Activated naive CD8-positive, alpha-beta T cell treated with anti-CD3 and anti-CD28 coated beads, Interleukin-2, amount 50 U/mL, for 24 hours (primary cell): ENCODE measurements at regions not wholly inside any gene's neighbourhood (a gene's known extent, or its start where the extent isn't known, plus 50 kb on each side); places are given as distances from the start of the nearest gene placed in this dataset.
"Not testable (repeated sequence)": the region's sequence is repeated elsewhere in the genome, so short reads cannot be mapped to it uniquely, and the experiment has no call there.

Source experiments
- ATAC-seq: fragments of 150-1000 bp; cut with Tn5 transposase; one replicate; pipeline ENCODE4 v1.10.0; 2021
- DNase-seq: peaks from one replicate; pipeline ENCODE4 v3.0.0; 2021
- H3K27ac Mint-ChIP-seq: one replicate; pipeline ENCODE4 v1.8.0; 2021; ENCODE audit warnings: mild to moderate bottlenecking, mixed read lengths
- H3K27me3 Mint-ChIP-seq: one replicate; pipeline ENCODE4 v1.8.0; 2021; ENCODE audit warnings: mixed read lengths
- H3K36me3 Mint-ChIP-seq: one replicate; pipeline ENCODE4 v1.8.0; 2021; ENCODE audit warnings: low read depth, mixed read lengths
- H3K4me1 Mint-ChIP-seq: one replicate; pipeline ENCODE4 v1.8.0; 2021; ENCODE audit warnings: mixed read lengths
- H3K4me3 Mint-ChIP-seq: one replicate; pipeline ENCODE4 v1.8.0; 2021; ENCODE audit warnings: mild to moderate bottlenecking, moderate library complexity, mixed read lengths
- H3K9me3 Mint-ChIP-seq: one replicate; pipeline ENCODE4 v1.8.0; 2021; ENCODE audit warnings: mixed read lengths

DNA sequence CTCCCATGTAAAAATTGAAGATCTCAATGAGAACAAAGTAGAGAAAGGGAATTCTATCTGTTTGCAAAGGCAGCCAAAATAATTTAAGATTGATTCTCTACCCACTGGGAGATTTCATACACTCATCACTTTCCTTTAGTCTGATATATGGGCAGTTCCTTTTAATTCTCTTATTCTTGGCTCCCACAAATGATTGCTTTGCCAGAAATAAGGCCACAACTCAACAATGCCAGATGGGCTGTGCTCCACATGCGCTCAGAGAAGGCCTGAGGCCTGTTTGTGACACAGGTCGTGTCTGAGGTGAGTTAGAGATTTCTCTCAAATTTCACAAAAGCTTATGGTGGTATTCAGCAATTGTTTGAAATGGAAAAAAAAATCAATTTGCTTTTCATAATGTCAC, 501.9 kb upstream of the SEMA3D start:
- Mint-ChIP-seq H3K27ac (no peak overlapping the region), H3K4me1 (no peaks in the 10 kb centered on the region), H3K9me3 (peaks cover 4% of the 10 kb centered on the region), H3K27me3 (no peaks in the 10 kb centered on the region), H3K4me3 (no peak overlapping the region), H3K36me3 (no peaks in the 10 kb centered on the region)
- no peak for ATAC-seq
- DNase-seq = no peak

DNA sequence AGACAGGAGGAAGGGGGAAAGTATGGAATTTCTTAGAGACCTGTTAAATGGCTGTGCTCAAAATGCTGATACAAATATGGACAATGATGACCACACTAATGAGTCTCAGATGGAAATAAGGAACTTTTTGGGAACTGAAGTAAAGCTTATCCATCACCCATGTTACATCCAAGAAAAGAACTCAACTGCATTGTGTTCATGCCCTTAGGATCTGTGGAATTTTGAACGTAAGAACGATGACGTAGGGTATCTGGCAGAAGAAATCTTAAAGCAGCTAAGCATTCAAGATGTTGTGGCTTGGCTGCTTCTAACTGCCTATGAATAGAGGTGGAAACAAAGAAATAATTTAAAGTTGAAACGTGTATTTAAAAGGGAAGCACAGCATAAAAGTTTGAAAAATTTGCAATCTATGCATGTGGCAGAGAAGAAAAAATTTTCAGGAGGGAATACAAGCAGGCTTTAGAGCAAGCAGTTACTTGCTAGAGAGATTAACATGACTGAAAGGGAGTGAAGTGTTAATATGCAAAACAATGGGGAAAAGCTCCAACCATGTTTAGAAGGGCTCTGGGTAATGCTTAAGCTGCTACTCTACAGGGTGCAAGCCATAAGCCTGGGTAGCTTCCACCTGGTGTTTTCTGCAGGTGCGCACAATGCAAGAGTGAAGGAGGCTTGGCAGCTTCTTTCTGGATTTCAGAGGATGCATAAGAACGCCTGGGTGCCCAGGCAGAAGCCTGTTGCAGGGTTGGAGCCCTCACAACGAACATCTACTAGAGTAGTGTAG, 499.7 kb upstream of the SEMA3D start:
- Mint-ChIP-seq H3K9me3 (peaks cover 4% of the 10 kb centered on the region), H3K36me3 (no peaks in the 10 kb centered on the region), H3K27ac (no peak overlapping the region), H3K27me3 (no peaks in the 10 kb centered on the region), H3K4me1 (no peaks in the 10 kb centered on the region), H3K4me3 (no peak overlapping the region)
- ATAC-seq (no peak), DNase-seq (no peak)

- Mint-ChIP-seq H3K27me3 (no peaks in the 10 kb centered on the region), H3K9me3 (peaks cover 4% of the 10 kb centered on the region), H3K27ac (no peak overlapping the region), H3K4me1 (no peaks in the 10 kb centered on the region), H3K4me3 (no peak overlapping the region), H3K36me3 (no peaks in the 10 kb centered on the region)
- DNase-seq = no peak
- ATAC-seq = no peak
Measured at GRCh38 chr7:85685901-85686300, 499.0 kb upstream of the SEMA3D start.

DNA sequence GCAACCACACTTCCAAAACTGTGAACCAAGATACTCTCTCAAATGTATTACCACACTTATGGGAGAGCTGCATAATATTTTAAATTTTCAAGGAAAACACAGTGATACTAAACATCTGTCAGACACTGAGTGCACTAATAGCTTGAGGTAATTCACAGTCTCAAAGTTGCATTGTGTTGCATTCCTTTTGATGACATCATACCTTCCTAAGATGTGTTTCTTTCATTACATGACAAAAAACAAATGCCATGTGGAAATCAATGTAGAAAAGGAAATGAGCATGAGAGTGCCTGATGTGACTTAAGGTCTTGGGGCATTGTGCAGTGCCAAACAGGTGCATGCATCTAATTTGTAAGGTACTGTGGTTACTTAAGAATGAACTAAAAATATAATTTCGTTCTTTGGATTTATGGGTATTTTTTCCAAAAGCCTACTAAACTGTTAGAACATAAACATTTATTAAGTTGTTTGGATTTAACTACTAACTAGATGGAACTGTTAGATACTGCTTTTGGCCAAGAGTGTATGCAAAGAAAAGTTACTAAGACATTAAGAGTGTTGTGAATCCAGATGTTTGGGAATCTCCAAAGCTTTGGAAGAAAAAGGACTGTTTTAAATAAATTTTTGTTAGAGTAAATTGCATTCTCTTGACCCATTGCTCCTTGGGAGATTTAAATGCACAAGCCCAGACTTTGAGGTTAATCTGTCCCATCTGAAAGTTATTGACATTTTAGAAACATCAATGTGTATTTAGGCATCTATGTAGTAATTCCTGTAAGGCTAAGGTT, 496.2 kb upstream of the SEMA3D start:
- Mint-ChIP-seq H3K4me3 (no peak overlapping the region), H3K27ac (no peak overlapping the region), H3K4me1 (no peaks in the 10 kb centered on the region), H3K9me3 (peaks cover 5% of the 10 kb centered on the region), H3K36me3 (no peaks in the 10 kb centered on the region), H3K27me3 (no peaks in the 10 kb centered on the region)
- ATAC-seq = no peak
- DNase-seq = no peak

- ATAC-seq = no peak
- Mint-ChIP-seq H3K36me3 (no peaks in the 10 kb centered on the region), H3K9me3 (peaks cover 5% of the 10 kb centered on the region), H3K4me1 (no peaks in the 10 kb centered on the region), H3K27me3 (no peaks in the 10 kb centered on the region), H3K27ac (no peak overlapping the region), H3K4me3 (no peak overlapping the region)
- DNase-seq = no peak
Measured at GRCh38 chr7:85681241-85681640, 494.4 kb upstream of the SEMA3D start.

- not testable (repeated sequence) for DNase-seq, H3K9me3 Mint-ChIP-seq, H3K27me3 Mint-ChIP-seq, H3K27ac Mint-ChIP-seq, H3K4me1 Mint-ChIP-seq, H3K4me3 Mint-ChIP-seq, ATAC-seq, H3K36me3 Mint-ChIP-seq
Measured at GRCh38 chr7:85675093-85675492, 488.2 kb upstream of the SEMA3D start.

DNA sequence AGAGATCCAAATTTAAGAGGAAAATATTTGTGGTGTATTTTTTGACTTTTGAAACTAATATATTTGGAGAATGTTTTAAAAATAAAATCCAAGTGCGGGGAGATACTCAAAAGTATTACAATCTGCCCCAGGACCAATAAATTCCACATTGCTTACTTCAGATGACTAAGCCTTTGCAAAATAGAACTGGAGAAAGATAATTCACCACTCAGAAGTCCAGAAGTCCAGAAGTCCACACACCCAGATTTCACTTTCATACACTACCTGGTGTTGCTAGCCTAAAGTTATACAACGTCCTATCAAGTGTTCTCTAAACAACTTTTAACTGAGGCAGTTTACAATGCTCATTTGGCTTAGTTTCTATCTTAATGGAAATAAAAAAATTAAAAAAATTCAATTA, 487.0 kb upstream of the SEMA3D start:
- ATAC-seq (no peak), DNase-seq (no peak)
- Mint-ChIP-seq H3K4me3 (no peak overlapping the region), H3K9me3 (peaks cover 5% of the 10 kb centered on the region), H3K27me3 (no peaks in the 10 kb centered on the region), H3K27ac (no peak overlapping the region), H3K4me1 (no peaks in the 10 kb centered on the region), H3K36me3 (no peaks in the 10 kb centered on the region)

- no peaks in the 10 kb centered on the region for H3K4me1 Mint-ChIP-seq
- H3K36me3 Mint-ChIP-seq = no peaks in the 10 kb centered on the region
- H3K4me3 Mint-ChIP-seq = no peak overlapping the region
- H3K9me3 Mint-ChIP-seq = no peaks in the 10 kb centered on the region
- H3K27ac Mint-ChIP-seq = no peak overlapping the region
- no peaks in the 10 kb centered on the region for H3K27me3 Mint-ChIP-seq
- ATAC-seq (no peak), DNase-seq (no peak)
Measured at GRCh38 chr7:85669225-85669624, 482.4 kb upstream of the SEMA3D start.

DNA sequence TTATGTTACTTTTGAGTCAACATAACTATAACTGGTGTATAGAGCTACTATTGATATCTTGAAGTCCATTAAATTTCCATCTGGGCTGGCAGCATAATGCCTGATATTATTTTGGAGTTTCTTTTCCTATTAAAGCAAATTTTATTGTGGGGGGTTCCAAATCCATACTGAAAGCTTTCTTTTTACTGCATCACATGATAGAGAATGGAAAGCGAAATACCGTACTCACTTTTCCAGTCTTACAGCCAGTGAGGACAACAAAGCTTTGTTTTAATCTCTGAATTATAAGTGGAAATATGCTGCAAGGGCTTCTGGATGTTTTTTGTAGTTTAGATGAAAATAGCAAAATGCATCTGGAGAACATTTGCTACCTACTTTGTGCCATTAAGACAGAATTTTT, 477.5 kb upstream of the SEMA3D start:
- Mint-ChIP-seq H3K36me3 (no peaks in the 10 kb centered on the region), H3K27ac (no peak overlapping the region), H3K4me3 (no peak overlapping the region), H3K4me1 (no peaks in the 10 kb centered on the region), H3K27me3 (no peaks in the 10 kb centered on the region), H3K9me3 (peaks cover 3% of the 10 kb centered on the region)
- ATAC-seq (no peak), DNase-seq (no peak)

- no peaks in the 10 kb centered on the region for H3K27me3 Mint-ChIP-seq
- no peaks in the 10 kb centered on the region for H3K4me1 Mint-ChIP-seq
- H3K4me3 Mint-ChIP-seq = no peak overlapping the region
- no peaks in the 10 kb centered on the region for H3K36me3 Mint-ChIP-seq
- ATAC-seq (no peak), DNase-seq (no peak)
- H3K27ac Mint-ChIP-seq = no peak overlapping the region
- peaks cover 3% of the 10 kb centered on the region for H3K9me3 Mint-ChIP-seq
Measured at GRCh38 chr7:85659364-85659763, 472.5 kb upstream of the SEMA3D start.

DNA sequence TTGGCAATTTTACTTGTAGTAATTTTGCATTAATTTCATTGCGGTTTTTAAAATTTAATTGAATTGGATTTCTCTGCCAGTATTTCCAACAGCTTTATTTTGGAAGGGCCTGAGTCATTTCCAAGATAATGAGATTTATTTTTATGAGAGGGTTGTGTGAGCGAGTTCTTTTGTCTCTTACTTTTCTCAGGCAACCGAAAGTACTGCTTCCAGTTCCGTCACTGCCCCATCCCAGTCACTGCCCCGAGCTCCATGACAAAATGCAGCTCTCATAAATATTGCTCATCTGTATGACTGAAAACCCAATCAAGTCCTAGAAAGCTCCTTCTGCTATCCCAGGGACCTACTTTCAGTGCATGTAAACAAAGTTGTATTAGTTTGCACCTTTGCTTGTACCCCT, 468.4 kb upstream of the SEMA3D start:
- H3K36me3 Mint-ChIP-seq = no peaks in the 10 kb centered on the region
- no peak overlapping the region for H3K27ac Mint-ChIP-seq
- H3K4me1 Mint-ChIP-seq = no peaks in the 10 kb centered on the region
- ATAC-seq (no peak), DNase-seq (no peak)
- no peak overlapping the region for H3K4me3 Mint-ChIP-seq
- no peaks in the 10 kb centered on the region for H3K27me3 Mint-ChIP-seq
- H3K9me3 Mint-ChIP-seq = no peaks in the 10 kb centered on the region

DNA sequence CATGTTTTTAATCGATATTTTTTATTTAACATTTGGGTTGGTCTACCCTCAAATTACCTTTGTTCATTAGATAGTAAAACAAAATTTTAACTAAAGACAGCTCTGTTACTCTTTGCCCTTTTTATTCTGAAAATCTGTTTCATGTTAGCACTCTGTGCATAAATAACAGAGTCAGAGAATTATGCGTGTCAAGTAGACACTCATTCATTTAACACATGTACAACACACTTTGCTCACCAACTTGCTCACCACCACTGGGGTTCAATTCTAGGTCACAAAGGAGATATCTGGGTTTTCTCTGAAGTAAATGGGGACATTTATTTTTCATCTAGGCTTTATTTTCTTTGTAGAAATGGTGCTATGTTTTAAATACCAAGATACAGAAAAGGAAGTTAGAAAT, 457.4 kb upstream of the SEMA3D start:
- H3K27me3 Mint-ChIP-seq = no peaks in the 10 kb centered on the region
- H3K36me3 Mint-ChIP-seq = no peaks in the 10 kb centered on the region
- H3K4me3 Mint-ChIP-seq = no peak overlapping the region
- DNase-seq (no peak), ATAC-seq (no peak)
- no peak overlapping the region for H3K27ac Mint-ChIP-seq
- peaks cover 6% of the 10 kb centered on the region for H3K9me3 Mint-ChIP-seq
- H3K4me1 Mint-ChIP-seq = no peaks in the 10 kb centered on the region

DNA sequence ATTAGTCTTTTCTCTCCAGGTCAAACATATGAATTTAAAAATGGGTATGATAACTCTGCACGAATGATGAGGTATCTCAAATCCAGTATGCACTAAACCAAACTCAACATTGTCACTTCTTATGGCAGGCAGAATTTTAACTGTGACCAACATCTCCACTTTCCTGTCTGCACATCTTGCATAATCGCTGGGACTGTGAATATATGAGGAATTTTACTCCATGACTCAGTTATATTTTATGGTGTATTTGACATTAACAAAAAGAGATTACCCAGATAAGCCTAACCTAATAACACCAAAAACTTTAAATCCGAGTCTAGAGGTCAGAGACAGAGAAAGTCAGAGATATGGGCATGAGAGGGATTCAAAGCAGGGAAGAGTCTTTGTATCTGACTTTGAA, 454.5 kb upstream of the SEMA3D start:
- Mint-ChIP-seq H3K9me3 (peaks cover 6% of the 10 kb centered on the region), H3K27me3 (no peaks in the 10 kb centered on the region), H3K27ac (no peak overlapping the region), H3K4me3 (no peak overlapping the region), H3K4me1 (no peaks in the 10 kb centered on the region), H3K36me3 (no peaks in the 10 kb centered on the region)
- DNase-seq (no peak), ATAC-seq (no peak)

- ATAC-seq = no peak
- H3K4me3 Mint-ChIP-seq = no peak overlapping the region
- no peak for DNase-seq
- no peaks in the 10 kb centered on the region for H3K27me3 Mint-ChIP-seq
- H3K4me1 Mint-ChIP-seq = no peaks in the 10 kb centered on the region
- H3K36me3 Mint-ChIP-seq = no peaks in the 10 kb centered on the region
- no peak overlapping the region for H3K27ac Mint-ChIP-seq
- no peaks in the 10 kb centered on the region for H3K9me3 Mint-ChIP-seq
Measured at GRCh38 chr7:85638394-85638793, 451.5 kb upstream of the SEMA3D start.

DNA sequence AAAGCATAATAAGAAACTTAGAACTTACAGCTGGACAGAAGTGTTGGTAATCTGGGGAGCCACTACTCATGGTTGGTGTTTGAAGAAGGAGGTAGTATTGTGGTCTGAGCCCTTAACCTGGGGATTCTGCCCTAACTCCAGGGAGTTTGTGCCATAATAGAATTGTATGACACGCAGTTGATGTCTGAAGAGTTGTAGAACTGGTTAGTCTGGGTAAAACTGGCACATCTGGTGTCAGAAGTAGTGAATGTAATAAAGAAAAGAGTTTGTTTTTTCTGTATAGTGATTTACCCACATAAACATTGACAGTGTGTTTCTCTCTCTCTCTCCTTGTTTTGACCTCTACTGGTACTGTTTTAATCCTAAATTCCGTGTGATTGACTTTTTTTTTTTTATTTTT, 448.1 kb upstream of the SEMA3D start:
- DNase-seq (no peak), ATAC-seq (no peak)
- no peak overlapping the region for H3K4me3 Mint-ChIP-seq
- H3K36me3 Mint-ChIP-seq = no peaks in the 10 kb centered on the region
- no peaks in the 10 kb centered on the region for H3K9me3 Mint-ChIP-seq
- no peaks in the 10 kb centered on the region for H3K27me3 Mint-ChIP-seq
- H3K27ac Mint-ChIP-seq = no peak overlapping the region
- H3K4me1 Mint-ChIP-seq = no peaks in the 10 kb centered on the region
